ENCODE measurements at regions not wholly inside any gene's neighbourhood (a gene's known extent, or its start where the extent isn't known, plus 50 kb on each side); places are given as distances from the start of the nearest gene placed in this dataset.

GRCh38 chr6:25017486-25017885 lies 81.7 kb upstream of the RIPOR2 start:
- Mint-ChIP-seq H3K27me3 (no peaks in the 10 kb centered on the region), H3K36me3 (ENCODE audit: insufficient read depth) (no peaks in the 10 kb centered on the region), H3K27ac (no peak overlapping the region), H3K9me3 (ENCODE audit: low read depth) (no peaks in the 10 kb centered on the region), H3K4me3 (ENCODE audit: low read depth) (no peak overlapping the region), H3K4me1 (ENCODE audit: low read depth) (no peaks in the 10 kb centered on the region)
- DNase-seq (ENCODE audit: low spot score, unreplicated experiment): no peak
- TF ChIP-seq CTCF (IDR thresholded peaks at IDR 0.05; ENCODE audit: unreplicated experiment): no peak

DNA sequence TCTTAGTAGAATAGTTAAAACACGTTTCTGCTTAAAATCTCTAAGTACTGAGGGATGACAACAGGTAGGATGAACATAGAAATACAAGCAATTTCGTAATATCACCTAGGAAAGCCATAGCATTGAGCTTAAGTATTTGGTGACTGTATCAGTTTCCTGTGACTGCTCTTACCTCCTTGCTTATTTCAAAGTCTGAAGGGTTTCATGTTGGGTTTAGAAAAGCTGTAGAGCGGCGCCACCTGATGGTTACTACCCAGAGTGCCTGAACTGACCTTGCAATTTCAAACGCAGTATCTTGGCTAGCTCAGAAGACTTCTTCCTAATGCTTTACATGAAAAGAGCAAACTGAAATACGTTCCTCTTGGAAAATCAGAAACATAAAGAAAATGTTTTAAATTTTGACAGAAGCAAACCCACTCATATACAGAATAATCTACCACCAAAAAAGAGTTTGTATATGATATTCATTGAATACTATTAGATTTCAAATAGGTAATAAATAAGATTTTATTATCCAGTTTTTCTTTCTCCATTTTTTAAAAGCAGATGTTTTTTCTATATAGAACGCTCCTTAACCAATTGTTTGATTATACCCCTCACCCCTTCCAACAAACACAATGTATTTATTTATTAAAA lies 82.3 kb upstream of the RIPOR2 start:
- DNase-seq (ENCODE audit: low spot score, unreplicated experiment): no peak
- Mint-ChIP-seq H3K4me1 (ENCODE audit: low read depth) (no peaks in the 10 kb centered on the region), H3K27me3 (no peaks in the 10 kb centered on the region), H3K4me3 (ENCODE audit: low read depth) (no peak overlapping the region), H3K9me3 (ENCODE audit: low read depth) (no peaks in the 10 kb centered on the region), H3K36me3 (ENCODE audit: insufficient read depth) (no peaks in the 10 kb centered on the region), H3K27ac (no peak overlapping the region)
- peak; percentile 60 for TF ChIP-seq CTCF (IDR thresholded peaks at IDR 0.05; ENCODE audit: unreplicated experiment)

- no peak for DNase-seq (ENCODE audit: low spot score, unreplicated experiment)
- Mint-ChIP-seq H3K4me3 (ENCODE audit: low read depth) (no peak overlapping the region), H3K27me3 (no peaks in the 10 kb centered on the region), H3K36me3 (ENCODE audit: insufficient read depth) (no peaks in the 10 kb centered on the region), H3K27ac (no peak overlapping the region), H3K9me3 (ENCODE audit: low read depth) (no peaks in the 10 kb centered on the region), H3K4me1 (ENCODE audit: low read depth) (no peaks in the 10 kb centered on the region)
- no peak for TF ChIP-seq CTCF (IDR thresholded peaks at IDR 0.05; ENCODE audit: unreplicated experiment)
Observed at GRCh38 chr6:25018568-25018954, 82.8 kb upstream of the RIPOR2 start.

- Mint-ChIP-seq H3K4me1 (ENCODE audit: low read depth) (no peaks in the 10 kb centered on the region), H3K36me3 (ENCODE audit: insufficient read depth) (no peaks in the 10 kb centered on the region), H3K4me3 (ENCODE audit: low read depth) (no peak overlapping the region), H3K9me3 (ENCODE audit: low read depth) (no peaks in the 10 kb centered on the region), H3K27ac (no peak overlapping the region), H3K27me3 (no peaks in the 10 kb centered on the region)
- DNase-seq (ENCODE audit: low spot score, unreplicated experiment): no peak
- no peak for TF ChIP-seq CTCF (IDR thresholded peaks at IDR 0.05; ENCODE audit: unreplicated experiment)
Observed at GRCh38 chr6:25022140-25022553, 86.4 kb upstream of the RIPOR2 start.

DNA sequence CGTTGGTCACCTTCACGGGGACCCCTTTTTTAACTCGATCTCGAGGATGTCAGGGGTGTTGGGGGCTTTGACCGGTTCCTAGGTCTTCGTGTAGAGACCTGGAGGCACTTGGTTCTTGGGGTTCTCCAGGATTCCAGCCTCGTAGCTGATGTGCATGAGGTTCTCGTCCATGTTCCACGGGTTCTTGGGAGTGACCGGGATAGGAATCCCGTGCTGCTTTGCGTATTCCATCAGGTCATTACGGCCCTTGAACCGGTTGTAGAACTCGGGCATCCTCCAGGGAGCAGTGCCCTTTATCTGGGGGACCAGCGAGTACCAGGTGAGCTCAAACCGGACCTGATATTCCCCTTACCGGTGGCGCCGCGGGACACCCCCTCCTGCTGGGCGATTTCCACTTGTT lies 88.0 kb upstream of the RIPOR2 start:
- Mint-ChIP-seq H3K4me3 (ENCODE audit: low read depth) (no peak overlapping the region), H3K9me3 (ENCODE audit: low read depth) (no peaks in the 10 kb centered on the region)
- no peak for TF ChIP-seq CTCF (IDR thresholded peaks at IDR 0.05; ENCODE audit: unreplicated experiment)

More for the DNA sequence above, 88.0 kb upstream of the RIPOR2 start:
- DNase-seq (ENCODE audit: low spot score, unreplicated experiment): no peak
- H3K4me1 Mint-ChIP-seq (ENCODE audit: low read depth): no peaks in the 10 kb centered on the region
- no peaks in the 10 kb centered on the region for H3K36me3 Mint-ChIP-seq (ENCODE audit: insufficient read depth)
- H3K27me3 Mint-ChIP-seq: no peaks in the 10 kb centered on the region
- no peak overlapping the region for H3K27ac Mint-ChIP-seq
